GM12891 (cell line): ENCODE measurements at regions not wholly inside any gene's neighbourhood (a gene's known extent, or its start where the extent isn't known, plus 50 kb on each side); places are given as distances from the start of the nearest gene placed in this dataset.

Source experiments
- DNase-seq: peaks from one replicate; pipeline ENCODE4 v3.0.0; 2011; ENCODE audit warnings: low spot score; ENCODE audit not compliant: insufficient read length
- FAIRE-seq: peaks from 2 replicates; lab custom pipeline; 2011; peaks lifted over from hg19 to GRCh38; lab: Jason Lieb, UNC
- PAX5 ChIP-seq: IDR thresholded peaks from 2 replicates; pipeline ENCODE4 v1.6.1; 2011; ENCODE audit warnings: low read length, moderate library complexity, mild to moderate bottlenecking; ENCODE audit not compliant: insufficient read depth, severe bottlenecking
- POLR2A ChIP-seq: IDR thresholded peaks from 2 replicates; pipeline ENCODE4 v1.6.1; 2011; ENCODE audit warnings: low read depth, low read length, control low read depth
- POLR2AphosphoS5 ChIP-seq: IDR thresholded peaks from 2 replicates; pipeline ENCODE4 v1.6.1; 2011; ENCODE audit warnings: low read depth, low read length, control low read depth
- POU2F2 ChIP-seq: IDR thresholded peaks from 2 replicates; pipeline ENCODE4 v1.6.1; 2011; ENCODE audit warnings: low read depth, mild to moderate bottlenecking, control low read depth, low read length, moderate library complexity
- SPI1 ChIP-seq: IDR thresholded peaks from 2 replicates; pipeline ENCODE4 v1.6.1; 2011; ENCODE audit warnings: low read depth, low read length, control low read depth
- TAF1 ChIP-seq: IDR thresholded peaks from 2 replicates; pipeline ENCODE4 v1.6.1; 2011; ENCODE audit warnings: low read depth, low read length, control low read depth

DNA sequence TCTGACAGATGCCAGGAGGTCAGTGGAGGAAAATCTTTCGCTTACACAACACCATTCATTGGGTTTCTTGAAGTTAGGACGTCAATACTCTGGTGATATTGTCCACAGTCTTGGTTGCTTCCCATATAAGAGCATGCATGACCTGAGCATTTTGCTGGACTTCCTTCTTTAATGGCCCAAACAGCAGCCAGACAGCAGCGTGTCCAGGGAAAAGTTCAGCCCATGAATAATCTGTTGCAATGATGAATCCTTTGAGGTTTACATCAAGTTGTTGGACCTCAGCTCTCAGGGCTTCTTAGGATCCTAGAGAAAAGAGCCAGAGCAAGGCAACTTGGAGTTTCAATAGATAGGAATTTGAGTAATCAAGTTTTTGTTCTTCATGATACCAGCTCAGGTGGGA is 155.6 kb upstream of the MGAT5 start:
- DNase-seq, result no peak
- TF ChIP-seq POLR2A (no peak), SPI1 (no peak), TAF1 (no peak), POLR2AphosphoS5 (no peak), PAX5 (no peak), POU2F2 (no peak)
- FAIRE-seq, result no peak

DNA sequence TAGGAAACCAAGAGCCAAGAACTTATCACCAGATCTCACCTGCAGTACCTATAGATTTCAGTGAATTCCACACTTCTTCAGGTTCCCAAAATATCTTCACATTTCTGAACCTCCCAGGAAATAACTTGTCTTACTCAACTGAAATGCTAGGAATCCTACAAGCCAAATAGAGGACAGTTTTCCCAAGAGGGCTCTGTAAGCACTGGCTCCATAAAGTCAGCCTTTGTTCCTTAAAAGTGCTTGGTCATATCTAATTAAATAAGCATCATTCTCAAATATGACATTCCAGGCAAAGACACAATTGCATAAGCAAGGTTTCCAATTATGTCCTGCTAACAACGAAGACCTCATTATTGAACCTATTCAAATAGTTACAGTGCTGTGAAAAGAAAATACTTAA is 154.6 kb upstream of the MGAT5 start:
- FAIRE-seq, result no peak

GRCh38 chr2:134103196-134103595 is 150.7 kb upstream of the MGAT5 start:
- DNase-seq (no peak), FAIRE-seq (no peak)
- no peak for TF ChIP-seq POU2F2
- TF ChIP-seq TAF1, result no peak

More for the DNA sequence above, 154.6 kb upstream of the MGAT5 start:
- TF ChIP-seq SPI1 (no peak), PAX5 (no peak), POLR2AphosphoS5 (no peak), POU2F2 (no peak), TAF1 (no peak), POLR2A (no peak)
- no peak for DNase-seq

DNA sequence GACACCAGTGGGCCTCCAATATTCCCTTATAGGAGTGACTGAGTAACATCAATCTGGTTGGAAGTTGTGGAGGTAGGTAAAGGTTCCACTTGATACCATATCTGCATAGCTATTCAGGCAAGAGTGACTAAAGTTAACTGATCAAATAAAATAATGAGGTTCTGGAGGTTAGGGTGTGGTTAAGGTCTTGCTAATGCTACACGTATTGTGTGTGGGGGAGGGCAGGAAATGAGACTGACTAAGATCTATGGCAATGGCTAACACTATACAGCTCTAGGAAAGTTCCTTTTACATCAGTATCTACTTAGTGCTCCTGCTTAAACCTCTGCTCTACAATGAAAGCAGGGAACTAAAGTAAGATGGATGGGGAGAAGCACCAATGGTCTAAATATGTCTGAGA is 149.1 kb upstream of the MGAT5 start:
- DNase-seq (no peak), FAIRE-seq (no peak)
- TF ChIP-seq POLR2A (no peak), POU2F2 (no peak), PAX5 (no peak), SPI1 (no peak), TAF1 (no peak), POLR2AphosphoS5 (no peak)

DNA sequence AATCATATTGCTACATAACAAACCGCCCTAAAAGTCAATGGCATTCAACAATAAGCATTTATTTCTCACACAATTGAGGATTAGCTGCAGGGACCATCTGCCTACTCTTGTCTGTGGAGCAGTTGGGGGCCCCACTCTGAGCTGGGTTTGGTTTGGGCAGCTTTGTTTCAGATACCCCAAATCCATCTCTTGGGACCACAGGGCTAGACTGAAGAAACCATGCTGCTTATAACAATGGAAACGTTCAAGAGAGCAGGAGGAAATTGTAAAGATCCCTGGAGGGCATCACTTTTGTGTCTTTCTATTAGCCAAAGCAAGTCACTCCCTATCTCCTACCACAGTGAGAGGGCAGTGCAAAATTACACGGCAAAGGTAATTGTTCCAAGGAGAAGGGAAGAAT is 146.5 kb upstream of the MGAT5 start:
- no peak for TF ChIP-seq POLR2A
- no peak for TF ChIP-seq POU2F2
- no peak for TF ChIP-seq POLR2AphosphoS5
- no peak for TF ChIP-seq TAF1
- TF ChIP-seq SPI1, result no peak
- no peak for TF ChIP-seq PAX5
- no peak for DNase-seq
- no peak for FAIRE-seq

GRCh38 chr2:134108113-134108512 is 145.8 kb upstream of the MGAT5 start:
- FAIRE-seq (no peak), DNase-seq (no peak)
- TF ChIP-seq POLR2A, result no peak
- no peak for TF ChIP-seq TAF1
- TF ChIP-seq POU2F2, result no peak
- no peak for TF ChIP-seq POLR2AphosphoS5
- TF ChIP-seq SPI1, result no peak
- TF ChIP-seq PAX5, result no peak

GRCh38 chr2:134109246-134109645 is 144.6 kb upstream of the MGAT5 start:
- TF ChIP-seq POU2F2 (no peak), SPI1 (no peak)
- no peak for DNase-seq
- no peak for FAIRE-seq

DNA sequence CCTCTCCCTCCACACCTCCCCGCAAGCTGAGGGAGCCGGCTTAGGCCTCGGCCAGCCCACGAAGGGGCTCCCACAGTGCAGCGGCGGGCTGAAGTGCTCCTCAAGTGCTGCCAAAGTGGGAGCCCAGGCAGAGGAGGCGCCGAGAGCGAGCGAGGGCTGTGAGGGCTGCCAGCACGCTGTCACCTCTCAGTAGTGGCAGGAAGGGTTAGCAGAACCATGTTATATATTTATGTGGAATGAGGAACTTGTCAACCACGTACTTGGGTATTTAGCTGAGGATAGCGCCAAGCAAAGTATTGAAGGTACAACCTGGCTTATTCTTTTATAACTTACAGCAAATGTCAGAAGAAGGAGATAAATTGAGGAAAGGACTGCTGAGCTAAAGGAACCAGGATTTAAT is 144.1 kb upstream of the MGAT5 start:
- no peak for FAIRE-seq
- no peak for DNase-seq
- TF ChIP-seq SPI1, result no peak
- TF ChIP-seq PAX5, result no peak
- no peak for TF ChIP-seq POLR2A
- no peak for TF ChIP-seq TAF1
- TF ChIP-seq POLR2AphosphoS5, result no peak
- no peak for TF ChIP-seq POU2F2

GRCh38 chr2:134110532-134110931 is 143.3 kb upstream of the MGAT5 start:
- no peak for FAIRE-seq
- DNase-seq, result no peak
- no peak for TF ChIP-seq POLR2A
- TF ChIP-seq TAF1, result no peak
- TF ChIP-seq POLR2AphosphoS5, result no peak
- no peak for TF ChIP-seq SPI1
- TF ChIP-seq POU2F2, result no peak
- no peak for TF ChIP-seq PAX5

DNA sequence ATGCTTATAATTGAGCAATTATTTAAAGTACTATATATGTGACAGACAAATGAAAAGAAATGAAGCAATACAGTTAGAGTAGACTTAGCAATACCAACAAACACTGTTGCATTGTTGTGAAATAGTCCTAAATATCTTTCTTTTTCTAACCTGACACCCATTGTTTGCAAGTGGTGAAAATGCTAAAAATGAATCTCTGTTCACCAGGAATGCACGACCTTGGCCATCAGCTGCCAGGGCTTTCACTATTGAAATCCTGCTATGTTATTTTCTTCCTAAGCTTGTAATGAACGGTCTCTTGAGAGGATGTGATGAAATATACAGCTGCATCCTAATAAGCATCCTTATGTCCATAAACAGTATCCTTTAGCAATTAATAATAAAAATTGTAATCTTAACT is 136.2 kb upstream of the MGAT5 start:
- no peak for FAIRE-seq
- no peak for TF ChIP-seq PAX5
- no peak for DNase-seq

DNA sequence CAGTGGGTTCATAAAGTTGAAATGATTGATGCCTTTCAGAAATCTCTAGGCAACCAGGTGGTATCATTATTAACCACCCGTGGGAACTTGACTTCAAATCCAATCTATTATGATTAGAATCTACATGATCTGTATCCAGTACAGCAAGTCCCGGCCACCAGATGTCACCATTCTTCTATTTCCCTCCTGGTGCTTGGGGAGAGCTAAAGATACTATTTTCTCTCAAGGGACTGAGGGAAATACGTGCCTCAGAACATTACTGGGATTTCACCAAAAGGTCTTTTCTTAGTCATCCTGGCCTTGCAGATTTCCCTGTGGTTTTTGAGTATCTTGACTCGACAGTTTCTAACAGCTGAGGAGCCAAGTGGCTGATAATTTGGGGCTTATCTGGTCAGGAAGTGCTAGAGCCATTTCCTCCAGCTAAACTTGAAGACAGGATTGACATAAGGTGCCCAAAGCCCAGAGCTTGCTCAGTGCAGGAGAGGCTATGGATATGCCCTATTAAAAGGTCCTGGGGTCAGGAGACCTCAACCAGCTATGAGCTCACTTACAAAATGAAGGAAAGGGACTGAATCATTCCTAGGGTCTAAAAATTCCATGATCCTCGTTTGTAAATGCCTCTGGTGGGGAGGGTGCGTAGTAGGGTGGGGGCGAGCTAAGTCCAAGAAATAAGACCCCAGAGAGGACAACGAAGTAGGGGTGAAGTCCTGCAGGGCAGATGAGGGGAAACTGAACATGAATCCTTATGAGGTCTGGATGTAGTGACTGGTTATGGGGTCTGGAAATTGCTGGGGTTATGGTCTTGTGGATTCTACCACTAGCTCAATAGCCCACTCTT is 135.4 kb upstream of the MGAT5 start:
- DNase-seq, result peak; percentile 49
- peak; percentile 78 for FAIRE-seq
- TF ChIP-seq SPI1 (peak; percentile 37; the same call in 1 of the 2 replicates), POLR2AphosphoS5 (no peak)
